ENCODE measurements at regions not wholly inside any gene's neighbourhood (a gene's known extent, or its start where the extent isn't known, plus 50 kb on each side); places are given as distances from the start of the nearest gene placed in this dataset.

- Histone ChIP-seq H3K36me3 (ENCODE audit: insufficient read depth, low read length) (no peaks in the 10 kb centered on the region), H3K27me3 (ENCODE audit: insufficient read depth, low read length) (no peaks in the 10 kb centered on the region), H3K4me3 (ENCODE audit: low read depth, low read length) (no peak overlapping the region), H2AFZ (ENCODE audit: low read length, unreplicated experiment) (no peak overlapping the region), H3K27ac (ENCODE audit: low read depth, low read length) (no peak overlapping the region), H3K4me1 (ENCODE audit: control insufficient read depth, insufficient read depth, low read length, unreplicated experiment) (no peaks in the 10 kb centered on the region), H3K79me2 (ENCODE audit: control insufficient read depth, insufficient read depth, low read length, unreplicated experiment) (no peaks in the 10 kb centered on the region)
These were observed 215.8 kb downstream of the BARHL2 start for GRCh38 chr1:90501281-90501680.

- H3K4me3 ChIP-seq (ENCODE audit: low read depth, low read length) = no peak overlapping the region
- H3K79me2 ChIP-seq (ENCODE audit: control insufficient read depth, insufficient read depth, low read length, unreplicated experiment) = no peaks in the 10 kb centered on the region
- H3K27me3 ChIP-seq (ENCODE audit: insufficient read depth, low read length) = no peaks in the 10 kb centered on the region
- no peaks in the 10 kb centered on the region for H3K36me3 ChIP-seq (ENCODE audit: insufficient read depth, low read length)
- H3K4me1 ChIP-seq (ENCODE audit: control insufficient read depth, insufficient read depth, low read length, unreplicated experiment) = no peaks in the 10 kb centered on the region
- H3K27ac ChIP-seq (ENCODE audit: low read depth, low read length) = no peak overlapping the region
- H2AFZ ChIP-seq (ENCODE audit: low read length, unreplicated experiment) = no peak overlapping the region
These were observed 222.3 kb downstream of the BARHL2 start for GRCh38 chr1:90494748-90495282.

- H3K4me1 ChIP-seq (ENCODE audit: control insufficient read depth, insufficient read depth, low read length, unreplicated experiment) = no peaks in the 10 kb centered on the region
- H3K79me2 ChIP-seq (ENCODE audit: control insufficient read depth, insufficient read depth, low read length, unreplicated experiment) = no peaks in the 10 kb centered on the region
- no peaks in the 10 kb centered on the region for H3K36me3 ChIP-seq (ENCODE audit: insufficient read depth, low read length)
- H2AFZ ChIP-seq (ENCODE audit: low read length, unreplicated experiment) = no peak overlapping the region
- no peaks in the 10 kb centered on the region for H3K27me3 ChIP-seq (ENCODE audit: insufficient read depth, low read length)
- H3K4me3 ChIP-seq (ENCODE audit: low read depth, low read length) = no peak overlapping the region
- H3K27ac ChIP-seq (ENCODE audit: low read depth, low read length) = no peak overlapping the region
These were observed 228.7 kb downstream of the BARHL2 start for GRCh38 chr1:90488451-90488850.

GRCh38 chr1:90486996-90487395 is 230.1 kb downstream of the BARHL2 start:
- Histone ChIP-seq H3K4me1 (ENCODE audit: control insufficient read depth, insufficient read depth, low read length, unreplicated experiment) (no peaks in the 10 kb centered on the region), H2AFZ (ENCODE audit: low read length, unreplicated experiment) (no peak overlapping the region), H3K27me3 (ENCODE audit: insufficient read depth, low read length) (no peaks in the 10 kb centered on the region), H3K4me3 (ENCODE audit: low read depth, low read length) (no peak overlapping the region), H3K79me2 (ENCODE audit: control insufficient read depth, insufficient read depth, low read length, unreplicated experiment) (no peaks in the 10 kb centered on the region), H3K36me3 (ENCODE audit: insufficient read depth, low read length) (no peaks in the 10 kb centered on the region), H3K27ac (ENCODE audit: low read depth, low read length) (no peak overlapping the region)

GRCh38 chr1:90486134-90486824 is 230.8 kb downstream of the BARHL2 start:
- Histone ChIP-seq H3K27me3 (ENCODE audit: insufficient read depth, low read length) (no peaks in the 10 kb centered on the region), H3K36me3 (ENCODE audit: insufficient read depth, low read length) (no peaks in the 10 kb centered on the region), H3K4me3 (ENCODE audit: low read depth, low read length) (no peak overlapping the region), H3K27ac (ENCODE audit: low read depth, low read length) (no peak overlapping the region), H3K4me1 (ENCODE audit: control insufficient read depth, insufficient read depth, low read length, unreplicated experiment) (no peaks in the 10 kb centered on the region), H3K79me2 (ENCODE audit: control insufficient read depth, insufficient read depth, low read length, unreplicated experiment) (no peaks in the 10 kb centered on the region), H2AFZ (ENCODE audit: low read length, unreplicated experiment) (no peak overlapping the region)

GRCh38 chr1:90480271-90480835 is 236.7 kb downstream of the BARHL2 start:
- Histone ChIP-seq H2AFZ (ENCODE audit: low read length, unreplicated experiment) (no peak overlapping the region), H3K36me3 (ENCODE audit: insufficient read depth, low read length) (no peaks in the 10 kb centered on the region), H3K27ac (ENCODE audit: low read depth, low read length) (no peak overlapping the region), H3K27me3 (ENCODE audit: insufficient read depth, low read length) (no peaks in the 10 kb centered on the region), H3K4me3 (ENCODE audit: low read depth, low read length) (no peak overlapping the region), H3K79me2 (ENCODE audit: control insufficient read depth, insufficient read depth, low read length, unreplicated experiment) (no peaks in the 10 kb centered on the region), H3K4me1 (ENCODE audit: control insufficient read depth, insufficient read depth, low read length, unreplicated experiment) (no peaks in the 10 kb centered on the region)

- H3K79me2 ChIP-seq (ENCODE audit: control insufficient read depth, insufficient read depth, low read length, unreplicated experiment) = no peaks in the 10 kb centered on the region
- no peak overlapping the region for H3K4me3 ChIP-seq (ENCODE audit: low read depth, low read length)
- no peaks in the 10 kb centered on the region for H3K27me3 ChIP-seq (ENCODE audit: insufficient read depth, low read length)
- no peak overlapping the region for H3K27ac ChIP-seq (ENCODE audit: low read depth, low read length)
- no peaks in the 10 kb centered on the region for H3K36me3 ChIP-seq (ENCODE audit: insufficient read depth, low read length)
- no peaks in the 10 kb centered on the region for H3K4me1 ChIP-seq (ENCODE audit: control insufficient read depth, insufficient read depth, low read length, unreplicated experiment)
- H2AFZ ChIP-seq (ENCODE audit: low read length, unreplicated experiment) = no peak overlapping the region
These were observed 240.1 kb downstream of the BARHL2 start for GRCh38 chr1:90476994-90477393.

GRCh38 chr1:90476411-90476810 is 240.7 kb downstream of the BARHL2 start:
- H3K36me3 ChIP-seq (ENCODE audit: insufficient read depth, low read length) = no peaks in the 10 kb centered on the region
- no peaks in the 10 kb centered on the region for H3K4me1 ChIP-seq (ENCODE audit: control insufficient read depth, insufficient read depth, low read length, unreplicated experiment)
- H3K79me2 ChIP-seq (ENCODE audit: control insufficient read depth, insufficient read depth, low read length, unreplicated experiment) = no peaks in the 10 kb centered on the region
- no peak overlapping the region for H2AFZ ChIP-seq (ENCODE audit: low read length, unreplicated experiment)
- H3K27ac ChIP-seq (ENCODE audit: low read depth, low read length) = no peak overlapping the region
- H3K27me3 ChIP-seq (ENCODE audit: insufficient read depth, low read length) = no peaks in the 10 kb centered on the region
- H3K4me3 ChIP-seq (ENCODE audit: low read depth, low read length) = no peak overlapping the region

- Histone ChIP-seq H3K27ac (ENCODE audit: low read depth, low read length) (no peak overlapping the region), H3K4me3 (ENCODE audit: low read depth, low read length) (no peak overlapping the region), H2AFZ (ENCODE audit: low read length, unreplicated experiment) (no peak overlapping the region), H3K4me1 (ENCODE audit: control insufficient read depth, insufficient read depth, low read length, unreplicated experiment) (no peaks in the 10 kb centered on the region), H3K79me2 (ENCODE audit: control insufficient read depth, insufficient read depth, low read length, unreplicated experiment) (no peaks in the 10 kb centered on the region), H3K27me3 (ENCODE audit: insufficient read depth, low read length) (no peaks in the 10 kb centered on the region), H3K36me3 (ENCODE audit: insufficient read depth, low read length) (no peaks in the 10 kb centered on the region)
These were observed 241.5 kb downstream of the BARHL2 start for GRCh38 chr1:90475631-90476030.

- Histone ChIP-seq H2AFZ (ENCODE audit: low read length, unreplicated experiment) (no peak overlapping the region), H3K27me3 (ENCODE audit: insufficient read depth, low read length) (no peaks in the 10 kb centered on the region), H3K36me3 (ENCODE audit: insufficient read depth, low read length) (no peaks in the 10 kb centered on the region), H3K79me2 (ENCODE audit: control insufficient read depth, insufficient read depth, low read length, unreplicated experiment) (no peaks in the 10 kb centered on the region), H3K4me1 (ENCODE audit: control insufficient read depth, insufficient read depth, low read length, unreplicated experiment) (no peaks in the 10 kb centered on the region), H3K27ac (ENCODE audit: low read depth, low read length) (no peak overlapping the region), H3K4me3 (ENCODE audit: low read depth, low read length) (no peak overlapping the region)
These were observed 242.4 kb downstream of the BARHL2 start for GRCh38 chr1:90474731-90475130.

GRCh38 chr1:90474158-90474557 is 242.9 kb downstream of the BARHL2 start:
- H3K27ac ChIP-seq (ENCODE audit: low read depth, low read length) = no peak overlapping the region
- H3K79me2 ChIP-seq (ENCODE audit: control insufficient read depth, insufficient read depth, low read length, unreplicated experiment) = no peaks in the 10 kb centered on the region
- H3K27me3 ChIP-seq (ENCODE audit: insufficient read depth, low read length) = no peaks in the 10 kb centered on the region
- no peak overlapping the region for H3K4me3 ChIP-seq (ENCODE audit: low read depth, low read length)
- H3K36me3 ChIP-seq (ENCODE audit: insufficient read depth, low read length) = no peaks in the 10 kb centered on the region
- no peak overlapping the region for H2AFZ ChIP-seq (ENCODE audit: low read length, unreplicated experiment)
- H3K4me1 ChIP-seq (ENCODE audit: control insufficient read depth, insufficient read depth, low read length, unreplicated experiment) = no peaks in the 10 kb centered on the region
